HG02642 (cell line): ENCODE measurements at regions not wholly inside any gene's neighbourhood (a gene's known extent, or its start where the extent isn't known, plus 50 kb on each side); places are given as distances from the start of the nearest gene placed in this dataset.
"Not testable (repeated sequence)": the region's sequence is repeated elsewhere in the genome, so short reads cannot be mapped to it uniquely, and the experiment has no call there.

Experiments
- ATAC-seq: cut with Tn5 transposase; IDR thresholded peaks from one replicate; pipeline ENCODE4 v1.9.1; 2021; ENCODE audit warnings: mild to moderate bottlenecking; ENCODE audit not compliant: unreplicated experiment, poor library complexity

DNA sequence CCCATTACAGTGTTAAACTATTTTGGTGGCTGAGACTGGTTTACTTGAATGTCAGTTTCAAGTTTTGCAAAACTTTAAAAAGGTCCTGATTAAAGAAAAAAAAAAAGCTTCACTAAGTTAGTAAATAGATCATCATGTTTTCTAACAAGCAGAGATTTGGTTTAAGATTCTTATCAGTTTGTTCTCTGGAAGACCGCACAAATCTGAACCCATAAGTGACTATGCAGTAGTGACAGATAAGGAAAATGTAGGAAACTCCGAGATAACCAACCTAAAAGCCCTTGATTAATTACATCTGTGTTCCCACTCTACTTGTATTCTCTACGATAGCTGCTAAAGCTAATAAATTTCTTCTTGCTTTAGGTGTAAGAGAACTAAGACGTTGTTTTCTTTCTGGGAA, 1799.8 kb upstream of the ADGRL3 start:
- ATAC-seq: no peak

- ATAC-seq: no peak
Measured at GRCh38 chr4:59409647-59410046, 1790.5 kb upstream of the ADGRL3 start.

- no peak for ATAC-seq
Measured at GRCh38 chr4:59412739-59413138, 1787.4 kb upstream of the ADGRL3 start.

- no peak for ATAC-seq
Measured at GRCh38 chr4:59455751-59456150, 1744.4 kb upstream of the ADGRL3 start.

- no peak for ATAC-seq
Measured at GRCh38 chr4:59457576-59457975, 1742.5 kb upstream of the ADGRL3 start.

GRCh38 chr4:59484944-59485343, 1715.2 kb upstream of the ADGRL3 start:
- ATAC-seq: no peak

DNA sequence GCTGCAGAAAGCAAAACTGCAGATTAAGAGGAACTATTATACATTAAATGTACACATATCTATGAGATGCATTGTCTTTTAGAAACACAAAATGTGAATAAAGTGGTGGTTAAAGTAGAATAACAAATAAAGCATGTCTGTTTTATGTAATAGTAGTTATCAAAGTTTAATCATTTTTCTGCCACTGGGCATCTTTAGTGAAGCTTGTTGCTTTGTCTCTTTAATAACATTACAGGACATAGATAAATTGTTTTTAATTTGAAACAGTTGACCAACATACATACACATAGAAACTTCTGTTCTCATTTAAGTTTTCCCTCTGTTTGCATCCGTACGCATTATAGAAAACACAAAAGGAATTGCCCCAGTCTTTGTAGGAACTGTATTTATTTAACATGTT, 1700.0 kb upstream of the ADGRL3 start:
- ATAC-seq: no peak

DNA sequence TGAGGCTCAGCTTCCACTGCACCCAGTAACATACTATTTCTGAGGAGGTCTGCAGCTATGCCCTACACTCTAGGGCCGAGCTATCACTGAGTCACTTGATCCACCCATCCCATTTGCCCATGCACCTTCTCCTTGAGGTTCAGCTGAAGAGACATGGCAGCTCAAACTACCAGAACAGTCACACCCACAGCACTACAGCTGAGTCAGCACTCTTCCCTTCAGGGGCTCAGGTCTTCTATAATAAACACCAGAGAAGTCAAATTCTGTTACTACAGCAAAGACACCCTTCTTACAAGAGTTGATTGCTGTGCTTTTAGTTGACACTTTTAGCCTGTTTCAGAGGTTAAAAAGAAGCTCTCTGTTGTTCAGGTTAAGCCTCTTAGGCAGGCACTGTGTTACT, 1696.4 kb upstream of the ADGRL3 start:
- no peak for ATAC-seq

DNA sequence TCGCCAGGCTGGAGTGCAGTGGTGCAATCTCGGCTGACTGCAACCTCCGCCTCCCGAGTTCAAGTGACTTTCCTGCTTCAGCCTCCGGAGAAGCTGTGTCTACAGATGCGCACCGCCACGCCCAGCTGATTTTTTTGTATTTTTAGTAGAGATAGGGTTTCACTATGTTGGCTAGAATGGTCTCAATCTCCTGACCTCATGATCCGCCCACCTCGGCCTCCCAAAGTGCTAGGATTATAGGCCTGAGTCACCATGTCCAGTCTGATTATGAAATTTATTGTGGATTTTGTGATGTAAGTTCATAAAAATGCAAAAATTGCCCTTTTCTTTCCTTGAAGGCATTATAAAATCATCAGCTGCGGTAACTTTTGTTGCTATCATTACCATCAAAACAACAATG, 1688.3 kb upstream of the ADGRL3 start:
- not testable (repeated sequence) for ATAC-seq

DNA sequence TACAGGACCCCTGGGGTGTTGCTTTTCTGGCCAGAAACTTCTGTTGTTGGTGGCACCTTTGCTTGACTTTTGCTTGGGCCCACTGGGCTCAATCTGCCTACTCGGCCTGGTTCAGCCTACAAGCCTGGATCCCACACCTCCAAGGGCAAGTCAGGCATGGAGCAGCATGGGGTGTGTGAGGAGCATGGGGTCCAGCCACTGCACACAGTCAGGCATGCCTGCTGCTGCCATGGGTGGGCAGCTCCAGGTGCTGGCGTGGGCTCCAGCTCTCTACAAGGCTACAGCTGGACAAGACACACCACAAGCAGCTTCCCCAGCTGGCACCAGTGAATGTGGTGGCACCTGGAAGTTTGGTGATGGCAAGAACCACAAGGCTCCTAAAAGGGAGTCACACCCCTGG, 1683.1 kb upstream of the ADGRL3 start:
- ATAC-seq: no peak

- no peak for ATAC-seq
Measured at GRCh38 chr4:59518005-59518823, 1681.9 kb upstream of the ADGRL3 start.

- no peak for ATAC-seq
Measured at GRCh38 chr4:59525885-59526284, 1674.2 kb upstream of the ADGRL3 start.

GRCh38 chr4:59535541-59535940, 1664.6 kb upstream of the ADGRL3 start:
- no peak for ATAC-seq

DNA sequence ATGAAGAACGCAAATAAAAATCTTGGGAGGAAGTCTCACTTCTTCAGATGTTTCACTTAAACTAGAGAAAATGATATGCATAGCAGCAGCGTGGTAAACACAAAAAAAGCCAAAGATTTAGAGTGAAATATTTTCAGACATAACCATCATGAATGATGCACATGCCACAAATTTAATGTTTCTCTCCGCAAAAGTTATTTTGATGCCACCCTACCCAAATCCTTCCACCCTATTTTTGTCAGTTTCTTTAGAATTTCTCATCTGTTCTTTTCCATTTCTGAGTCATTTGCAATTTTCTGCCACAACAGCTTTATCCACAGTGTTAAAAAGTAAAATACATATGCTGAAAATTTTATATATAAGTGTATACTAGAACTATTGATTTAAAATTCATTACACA, 1663.7 kb upstream of the ADGRL3 start:
- ATAC-seq: no peak

DNA sequence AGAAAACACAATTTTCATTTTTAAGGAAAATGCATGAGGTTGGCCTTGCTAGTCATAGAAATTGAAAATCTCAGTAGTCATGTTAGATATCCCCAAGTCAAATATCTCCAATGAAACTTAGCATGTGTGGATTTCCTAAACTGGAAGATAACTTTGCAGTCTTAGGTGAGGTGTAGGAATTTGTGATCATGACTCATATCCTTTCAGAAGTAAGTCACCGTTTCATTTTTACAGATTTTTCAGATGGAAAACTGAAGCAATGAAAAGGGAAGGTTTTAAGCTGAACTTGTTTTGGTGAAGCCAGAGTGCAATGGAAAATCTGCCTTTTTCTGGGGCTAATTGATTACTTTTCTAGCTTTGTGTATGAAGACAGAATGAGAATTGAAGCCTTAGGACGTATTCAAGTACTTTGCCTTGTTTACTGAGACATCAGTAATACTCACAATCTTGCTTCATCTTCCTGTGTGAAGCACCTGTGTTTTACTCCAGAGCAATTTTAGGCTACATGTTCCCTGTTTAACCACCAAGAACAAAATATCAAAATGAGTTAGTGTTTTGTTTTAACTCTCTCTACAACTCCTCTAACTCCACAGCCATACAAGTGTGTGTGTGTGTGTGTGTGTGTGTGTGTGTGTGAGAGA, 1662.8 kb upstream of the ADGRL3 start:
- ATAC-seq: no peak

DNA sequence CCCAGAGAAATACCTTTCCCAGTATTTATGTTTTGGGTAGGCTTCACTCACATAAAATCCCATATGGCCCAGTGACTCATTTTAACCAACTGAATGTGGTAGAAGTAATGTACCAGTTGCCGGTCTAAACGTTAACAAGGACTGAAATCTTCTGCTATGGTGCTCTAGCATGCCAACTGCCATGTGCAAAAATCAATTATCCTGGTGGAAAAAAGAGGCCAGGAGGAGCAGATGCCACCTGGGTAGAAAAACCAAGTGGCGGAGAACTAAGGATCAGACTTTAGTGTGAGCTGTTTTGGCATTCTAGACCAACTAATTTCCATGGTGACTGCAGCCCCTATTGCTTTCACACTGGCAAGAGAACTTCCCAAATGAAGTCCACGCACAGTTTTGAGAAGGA, 1660.7 kb upstream of the ADGRL3 start:
- no peak for ATAC-seq

GRCh38 chr4:59540311-59540710, 1659.8 kb upstream of the ADGRL3 start:
- ATAC-seq: no peak

GRCh38 chr4:59553063-59553720, 1646.9 kb upstream of the ADGRL3 start:
- peak; percentile 94 for ATAC-seq

- no peak for ATAC-seq
Measured at GRCh38 chr4:59553721-59554091, 1646.4 kb upstream of the ADGRL3 start.

DNA sequence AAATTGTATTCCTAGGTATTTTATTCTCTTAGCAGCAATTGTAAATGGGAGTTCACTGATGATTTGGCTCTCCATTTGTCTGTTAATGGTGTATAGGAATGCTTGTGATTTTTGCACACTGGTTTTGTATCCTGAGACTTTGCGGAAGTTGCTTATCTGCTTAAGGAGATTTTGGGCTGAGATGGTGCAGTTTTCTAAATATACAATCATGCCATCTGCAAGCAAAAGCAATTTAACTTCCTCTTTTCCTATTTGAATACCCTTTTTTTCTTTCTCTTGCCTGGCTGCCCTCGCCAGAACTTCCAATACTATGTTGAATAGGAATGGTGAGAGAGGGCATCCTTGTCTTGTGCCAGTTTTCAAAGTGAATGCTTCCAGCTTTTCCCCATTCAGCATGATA, 1643.9 kb upstream of the ADGRL3 start:
- not testable (repeated sequence) for ATAC-seq

GRCh38 chr4:59560141-59560648, 1639.9 kb upstream of the ADGRL3 start:
- ATAC-seq: not testable (repeated sequence)
